Gastrocnemius medialis (tissue), 4 donors: ENCODE measurements at regions not wholly inside any gene's neighbourhood (a gene's known extent, or its start where the extent isn't known, plus 50 kb on each side); places are given as distances from the start of the nearest gene placed in this dataset.

Source experiments
- CTCF ChIP-seq, 5 experiments: fragments of 450-650 bp in 3 of 5; fragments of 200-600 bp in 2 of 5; sonication (generic) in 2 of 5; IDR thresholded peaks in 4 of 5; conservative IDR thresholded peaks in 1 of 5; 1 replicate in 4 of 5; 2 replicates in 1 of 5; pipeline ENCODE4 v1.5.1; 2016 to 2019; ENCODE audit warnings: antibody characterized with exemption in 5 of 5, mild to moderate bottlenecking in 3 of 5, moderate library complexity in 3 of 5
- POLR2A ChIP-seq, 2 donors: fragments of 450-650 bp; IDR thresholded peaks; one replicate each; pipeline ENCODE4 v1.6.1; 2017; ENCODE audit warnings: antibody characterized with exemption in 2 of 2, mild to moderate bottlenecking in 2 of 2, moderate library complexity in 2 of 2

DNA sequence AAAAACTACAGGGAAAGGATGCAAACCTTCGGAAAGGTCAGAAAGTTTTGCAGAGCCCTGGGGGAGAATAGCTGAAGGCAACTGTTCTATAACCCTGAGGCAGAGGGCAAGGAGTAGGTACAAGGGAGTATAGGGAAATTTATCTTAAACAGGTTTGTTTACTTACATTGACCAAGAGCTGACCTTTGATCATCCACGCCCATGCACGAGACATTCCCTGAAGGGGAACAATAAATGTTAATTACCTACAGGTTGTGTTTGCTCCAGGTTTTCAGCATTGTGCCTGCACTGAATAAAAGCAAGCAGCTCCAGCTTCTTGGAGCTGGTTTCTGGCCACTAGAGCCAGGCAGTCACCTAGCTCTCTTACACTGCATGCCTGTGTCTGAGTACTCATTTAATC lies 524.5 kb upstream of the TGFBR2 start:
- TF ChIP-seq CTCF (IDR thresholded peaks at IDR 0.05 in 4 of 5, conservative IDR thresholded peaks at IDR 0.05 in 1 of 5) (no peak), POLR2A (IDR thresholded peaks at IDR 0.05) (no peak)
